IPS-20b (cell line): ENCODE measurements at regions not wholly inside any gene's neighbourhood (a gene's known extent, or its start where the extent isn't known, plus 50 kb on each side); places are given as distances from the start of the nearest gene placed in this dataset.
"Not testable (repeated sequence)": the region's sequence is repeated elsewhere in the genome, so short reads cannot be mapped to it uniquely, and the experiment has no call there.

ENCODE experiments used
- H3K27ac ChIP-seq: one replicate; pipeline ENCODE4 v1.5.1; 2013; ENCODE audit warnings: low read length
- H3K27me3 ChIP-seq: 2 replicates; pipeline ENCODE4 v1.6.1; 2013; ENCODE audit warnings: mild to moderate bottlenecking, low read length, inconsistent platforms; ENCODE audit not compliant: insufficient read depth
- H3K36me3 ChIP-seq: 2 replicates; pipeline ENCODE4 v1.6.1; 2013; ENCODE audit warnings: low read depth, mild to moderate bottlenecking, inconsistent platforms, low read length, moderate library complexity; ENCODE audit not compliant: insufficient read depth
- H3K4me1 ChIP-seq: 2 replicates; pipeline ENCODE4 v1.6.1; 2013; ENCODE audit warnings: mild to moderate bottlenecking, control low read depth, inconsistent platforms, low read length, moderate library complexity; ENCODE audit not compliant: insufficient read depth
- H3K4me3 ChIP-seq: 2 replicates; pipeline ENCODE4 v1.5.1; 2013; ENCODE audit warnings: mild to moderate bottlenecking, low read length, inconsistent platforms
- H3K9ac ChIP-seq: 2 replicates; pipeline ENCODE4 v1.6.1; 2013; ENCODE audit warnings: low read depth, mild to moderate bottlenecking, inconsistent platforms, low read length, moderate library complexity
- H3K9me3 ChIP-seq: 2 replicates; pipeline ENCODE4 v1.6.1; 2013; ENCODE audit warnings: mild to moderate bottlenecking, low read depth, low read length, inconsistent platforms; ENCODE audit not compliant: insufficient read depth

DNA sequence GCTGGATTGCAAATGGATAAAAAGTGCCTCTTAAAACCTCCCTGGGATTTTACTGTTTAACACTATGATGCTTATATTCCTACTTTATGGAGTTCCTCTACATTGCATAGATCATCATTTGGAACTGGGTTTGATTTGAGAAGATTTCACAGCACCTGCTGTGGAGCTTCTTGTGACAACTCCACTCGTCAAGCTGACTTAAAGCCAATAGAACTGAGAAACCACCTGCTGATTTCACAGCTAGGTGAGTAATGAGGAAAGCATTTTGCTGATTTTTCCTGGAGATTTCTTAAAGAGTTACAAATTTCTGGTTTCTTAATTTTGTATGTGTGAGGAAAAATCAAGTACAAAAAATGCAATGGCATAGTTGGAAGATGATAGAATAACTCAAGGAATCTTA lies 739.1 kb upstream of the LRRTM1 start:
- no peak overlapping the region for H3K4me3 ChIP-seq
- peaks cover 5% of the 10 kb centered on the region for H3K4me1 ChIP-seq
- no peaks in the 10 kb centered on the region for H3K9me3 ChIP-seq
- H3K36me3 ChIP-seq = no peaks in the 10 kb centered on the region
- no peaks in the 10 kb centered on the region for H3K27me3 ChIP-seq
- H3K27ac ChIP-seq = no peak overlapping the region
- H3K9ac ChIP-seq = no peak overlapping the region

GRCh38 chr2:81007104-81007503 lies 702.6 kb upstream of the LRRTM1 start:
- H3K4me1 ChIP-seq = no peaks in the 10 kb centered on the region
- no peaks in the 10 kb centered on the region for H3K36me3 ChIP-seq
- no peaks in the 10 kb centered on the region for H3K27me3 ChIP-seq
- H3K9ac ChIP-seq = no peak overlapping the region
- no peaks in the 10 kb centered on the region for H3K9me3 ChIP-seq
- H3K4me3 ChIP-seq = no peak overlapping the region
- no peak overlapping the region for H3K27ac ChIP-seq

DNA sequence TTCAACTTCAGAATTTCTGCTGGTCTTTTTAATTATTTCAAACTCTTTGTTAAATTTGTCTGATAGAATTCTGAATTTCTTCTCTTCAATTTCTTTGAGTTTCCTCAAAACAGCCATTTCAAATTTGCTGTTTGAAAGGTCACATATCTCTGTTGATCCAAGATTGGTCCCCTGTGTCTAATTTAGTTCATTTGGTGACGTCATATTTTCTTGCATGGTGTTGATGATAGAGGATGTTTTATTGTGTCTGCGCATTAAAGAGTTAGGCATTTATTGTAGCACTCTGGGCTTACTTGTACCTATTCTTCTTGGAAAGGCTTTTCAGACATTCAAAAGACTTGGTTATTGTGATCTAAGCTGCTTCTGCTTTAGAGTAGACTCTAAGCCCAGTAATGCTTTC lies 698.4 kb upstream of the LRRTM1 start:
- Histone ChIP-seq H3K9me3 (no peaks in the 10 kb centered on the region; the same call in 1 of the 2 replicates), H3K27ac (no peak overlapping the region), H3K27me3 (no peaks in the 10 kb centered on the region), H3K9ac (no peak overlapping the region), H3K4me1 (no peaks in the 10 kb centered on the region), H3K36me3 (no peaks in the 10 kb centered on the region), H3K4me3 (no peak overlapping the region)

- H3K27ac ChIP-seq = no peak overlapping the region
- H3K9me3 ChIP-seq = peaks cover 9% of the 10 kb centered on the region
- H3K9ac ChIP-seq = no peak overlapping the region
- no peaks in the 10 kb centered on the region for H3K4me1 ChIP-seq
- no peaks in the 10 kb centered on the region for H3K36me3 ChIP-seq
- no peak overlapping the region for H3K4me3 ChIP-seq
- no peaks in the 10 kb centered on the region for H3K27me3 ChIP-seq
Observed at GRCh38 chr2:80987466-80987865, 682.9 kb upstream of the LRRTM1 start.

GRCh38 chr2:80969900-80970299 lies 665.3 kb upstream of the LRRTM1 start:
- Histone ChIP-seq H3K9me3 (peaks cover 10% of the 10 kb centered on the region), H3K27ac (no peak overlapping the region), H3K9ac (no peak overlapping the region), H3K4me1 (no peaks in the 10 kb centered on the region), H3K27me3 (no peaks in the 10 kb centered on the region), H3K4me3 (no peak overlapping the region), H3K36me3 (no peaks in the 10 kb centered on the region)

- Histone ChIP-seq H3K9ac (no peak overlapping the region), H3K4me3 (no peak overlapping the region), H3K9me3 (peaks cover 10% of the 10 kb centered on the region), H3K27me3 (no peaks in the 10 kb centered on the region), H3K4me1 (no peaks in the 10 kb centered on the region), H3K36me3 (no peaks in the 10 kb centered on the region), H3K27ac (no peak overlapping the region)
Observed at GRCh38 chr2:80968450-80968849, 663.9 kb upstream of the LRRTM1 start.

- H3K36me3 ChIP-seq = no peaks in the 10 kb centered on the region
- no peak overlapping the region for H3K27ac ChIP-seq
- no peaks in the 10 kb centered on the region for H3K9me3 ChIP-seq
- H3K4me3 ChIP-seq = no peak overlapping the region
- no peaks in the 10 kb centered on the region for H3K4me1 ChIP-seq
- H3K9ac ChIP-seq = no peak overlapping the region
- no peaks in the 10 kb centered on the region for H3K27me3 ChIP-seq
Observed at GRCh38 chr2:80947601-80948130, 643.1 kb upstream of the LRRTM1 start.

DNA sequence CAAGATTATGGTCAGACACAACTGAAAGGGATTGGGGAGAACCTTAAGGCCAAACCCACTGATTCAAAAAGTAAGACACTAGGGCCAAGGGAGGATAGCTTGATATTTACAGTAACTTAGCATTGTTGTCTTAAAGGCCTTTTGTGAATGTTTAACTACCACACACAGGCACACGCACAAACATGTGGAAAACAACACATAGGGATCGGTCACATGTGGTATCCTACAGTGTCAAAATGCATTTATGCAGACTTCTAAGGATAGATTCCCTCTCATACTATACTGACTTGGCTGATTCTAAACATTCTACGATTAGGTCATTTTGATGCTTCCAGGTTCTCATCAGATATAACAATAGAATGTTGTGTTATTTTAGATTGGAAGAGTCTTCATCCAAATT lies 638.9 kb upstream of the LRRTM1 start:
- no peaks in the 10 kb centered on the region for H3K9me3 ChIP-seq
- no peak overlapping the region for H3K4me3 ChIP-seq
- no peaks in the 10 kb centered on the region for H3K4me1 ChIP-seq
- H3K27me3 ChIP-seq = no peaks in the 10 kb centered on the region
- H3K27ac ChIP-seq = no peak overlapping the region
- no peaks in the 10 kb centered on the region for H3K36me3 ChIP-seq
- H3K9ac ChIP-seq = no peak overlapping the region

DNA sequence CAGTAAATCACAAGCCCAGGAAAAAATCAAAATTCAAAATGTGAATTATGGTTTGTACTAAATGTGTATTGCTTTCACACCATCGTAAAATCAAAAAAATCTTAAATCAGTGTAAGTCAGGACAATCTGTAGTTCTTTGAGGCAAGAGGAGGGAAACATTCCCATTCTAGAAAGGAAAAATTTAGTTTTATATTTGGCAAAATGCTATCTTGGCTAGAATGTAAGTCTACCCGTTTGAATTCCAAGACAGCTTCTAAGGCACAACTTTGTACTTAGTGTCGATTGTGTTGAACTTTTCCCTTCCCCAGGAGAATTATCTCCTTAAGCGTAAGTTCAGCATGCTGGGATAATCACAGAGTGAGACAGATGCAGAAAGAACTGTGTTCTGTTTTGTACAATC lies 638.2 kb upstream of the LRRTM1 start:
- Histone ChIP-seq H3K27me3 (no peaks in the 10 kb centered on the region), H3K4me1 (no peaks in the 10 kb centered on the region), H3K36me3 (no peaks in the 10 kb centered on the region), H3K9ac (no peak overlapping the region), H3K27ac (no peak overlapping the region), H3K9me3 (no peaks in the 10 kb centered on the region), H3K4me3 (no peak overlapping the region)

GRCh38 chr2:80938463-80938862 lies 633.9 kb upstream of the LRRTM1 start:
- Histone ChIP-seq H3K9me3 (no peaks in the 10 kb centered on the region), H3K36me3 (no peaks in the 10 kb centered on the region), H3K4me1 (no peaks in the 10 kb centered on the region), H3K4me3 (no peak overlapping the region), H3K27me3 (no peaks in the 10 kb centered on the region), H3K9ac (no peak overlapping the region), H3K27ac (no peak overlapping the region)

DNA sequence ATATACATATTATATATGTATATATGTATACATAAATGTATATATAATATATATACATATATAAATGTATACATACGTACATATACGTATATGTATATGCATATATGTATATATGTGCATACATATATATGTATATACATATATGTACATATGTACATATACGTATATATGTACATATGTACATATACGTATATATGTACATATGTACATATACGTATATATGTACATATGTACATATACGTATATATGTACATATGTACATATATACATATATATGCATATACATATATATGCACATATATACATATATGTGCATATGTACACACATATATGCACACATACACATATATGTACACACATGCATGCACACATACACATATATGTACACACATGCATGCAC lies 627.3 kb upstream of the LRRTM1 start:
- peaks cover 14% of the 10 kb centered on the region for H3K9me3 ChIP-seq
- not testable (repeated sequence) for H3K27ac ChIP-seq, H3K4me3 ChIP-seq, H3K36me3 ChIP-seq, H3K9ac ChIP-seq, H3K27me3 ChIP-seq, H3K4me1 ChIP-seq

GRCh38 chr2:80930777-80931176 lies 626.2 kb upstream of the LRRTM1 start:
- no peak overlapping the region for H3K4me3 ChIP-seq
- no peak overlapping the region for H3K27ac ChIP-seq
- no peaks in the 10 kb centered on the region for H3K36me3 ChIP-seq
- no peak overlapping the region for H3K9ac ChIP-seq
- H3K9me3 ChIP-seq = peaks cover 14% of the 10 kb centered on the region
- no peaks in the 10 kb centered on the region for H3K27me3 ChIP-seq
- H3K4me1 ChIP-seq = no peaks in the 10 kb centered on the region

DNA sequence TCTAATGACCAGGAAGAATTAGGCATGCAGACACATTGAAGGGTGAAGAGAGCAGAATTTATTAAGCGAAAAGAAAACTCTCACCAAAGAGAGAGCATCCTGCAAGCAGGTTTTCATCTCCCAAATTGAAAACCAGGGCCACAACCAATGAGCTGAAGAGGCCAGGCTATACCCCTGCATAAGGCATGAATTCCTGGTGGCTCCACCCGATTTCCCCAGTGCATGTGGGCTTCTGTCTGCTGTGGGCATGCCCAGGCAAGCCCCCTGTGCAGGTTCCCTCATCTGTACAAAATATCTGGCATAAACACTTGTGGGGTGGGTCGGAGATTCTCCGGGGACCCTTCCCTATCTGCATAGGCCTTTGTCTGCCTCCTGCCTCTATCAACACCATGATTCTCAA lies 621.6 kb upstream of the LRRTM1 start:
- H3K27ac ChIP-seq = no peak overlapping the region
- no peaks in the 10 kb centered on the region for H3K4me1 ChIP-seq
- no peak overlapping the region for H3K9ac ChIP-seq
- H3K9me3 ChIP-seq = peaks cover 14% of the 10 kb centered on the region
- H3K4me3 ChIP-seq = no peak overlapping the region
- no peaks in the 10 kb centered on the region for H3K27me3 ChIP-seq
- no peaks in the 10 kb centered on the region for H3K36me3 ChIP-seq
